ENCODE measurements at regions not wholly inside any gene's neighbourhood (a gene's known extent, or its start where the extent isn't known, plus 50 kb on each side); places are given as distances from the start of the nearest gene placed in this dataset.

GRCh38 chr10:128221117-128221516 is 94.9 kb upstream of the MKI67 start:
- no peak for DNase-seq (ENCODE audit: low read depth in 2 of 3, low spot score in 1 of 3)

GRCh38 chr10:128221807-128222206 is 95.6 kb upstream of the MKI67 start:
- no peak for DNase-seq (ENCODE audit: low read depth in 2 of 3, low spot score in 1 of 3)

GRCh38 chr10:128222332-128222849 is 96.2 kb upstream of the MKI67 start:
- DNase-seq (ENCODE audit: low read depth in 2 of 3, low spot score in 1 of 3), result no peak

GRCh38 chr10:128230401-128230800 is 104.2 kb upstream of the MKI67 start:
- DNase-seq (ENCODE audit: low read depth in 2 of 3, low spot score in 1 of 3), result no peak

GRCh38 chr10:128233422-128233821 is 107.2 kb upstream of the MKI67 start:
- no peak for DNase-seq (ENCODE audit: low read depth in 2 of 3, low spot score in 1 of 3)

- no peak for DNase-seq (ENCODE audit: low read depth in 2 of 3, low spot score in 1 of 3)
Observed at GRCh38 chr10:128237710-128238109, 111.5 kb upstream of the MKI67 start.

GRCh38 chr10:128241023-128241422 is 114.8 kb upstream of the MKI67 start:
- DNase-seq (ENCODE audit: low read depth in 2 of 3, low spot score in 1 of 3), result no peak

- DNase-seq (ENCODE audit: low read depth in 2 of 3, low spot score in 1 of 3), result no peak
Observed at GRCh38 chr10:128242641-128243040, 116.4 kb upstream of the MKI67 start.

GRCh38 chr10:128245026-128245425 is 118.8 kb upstream of the MKI67 start:
- no peak for DNase-seq (ENCODE audit: low read depth in 2 of 3, low spot score in 1 of 3)

GRCh38 chr10:128247576-128247975 is 121.4 kb upstream of the MKI67 start:
- DNase-seq (ENCODE audit: low read depth in 2 of 3, low spot score in 1 of 3), result no peak

GRCh38 chr10:128254476-128254875 is 128.3 kb upstream of the MKI67 start:
- no peak for DNase-seq (ENCODE audit: low read depth in 2 of 3, low spot score in 1 of 3)

- DNase-seq (ENCODE audit: low read depth in 2 of 3, low spot score in 1 of 3), result no peak
Observed at GRCh38 chr10:128257428-128257827, 131.2 kb upstream of the MKI67 start.

- no peak for DNase-seq (ENCODE audit: low read depth in 2 of 3, low spot score in 1 of 3)
Observed at GRCh38 chr10:128258421-128258976, 132.3 kb upstream of the MKI67 start.

GRCh38 chr10:128263891-128264688 is 137.9 kb upstream of the MKI67 start:
- peak; percentile 23 to 51 (median 31) for DNase-seq (ENCODE audit: low read depth in 2 of 3, low spot score in 1 of 3)

- no peak for DNase-seq (ENCODE audit: low read depth in 2 of 3, low spot score in 1 of 3)
Observed at GRCh38 chr10:128265596-128265995, 139.4 kb upstream of the MKI67 start.

- no peak for DNase-seq (ENCODE audit: low read depth in 2 of 3, low spot score in 1 of 3)
Observed at GRCh38 chr10:128267581-128267980, 141.4 kb upstream of the MKI67 start.

GRCh38 chr10:128268015-128268722 is 141.9 kb upstream of the MKI67 start:
- peak in 1 of 3 donors; percentile 12 for DNase-seq (ENCODE audit: low read depth in 2 of 3, low spot score in 1 of 3)

GRCh38 chr10:128274938-128275337 is 148.7 kb upstream of the MKI67 start:
- no peak for DNase-seq (ENCODE audit: low read depth in 2 of 3, low spot score in 1 of 3)

GRCh38 chr10:128275388-128276177 is 149.4 kb upstream of the MKI67 start:
- DNase-seq (ENCODE audit: low read depth in 2 of 3, low spot score in 1 of 3), result no peak

- no peak for DNase-seq (ENCODE audit: low read depth in 2 of 3, low spot score in 1 of 3)
Observed at GRCh38 chr10:128277267-128277840, 151.1 kb upstream of the MKI67 start.

- DNase-seq (ENCODE audit: low read depth in 2 of 3, low spot score in 1 of 3), result no peak
Observed at GRCh38 chr10:128278362-128278761, 152.1 kb upstream of the MKI67 start.
